CD4-positive, alpha-beta T cell (primary cell): ENCODE measurements at regions not wholly inside any gene's neighbourhood (a gene's known extent, or its start where the extent isn't known, plus 50 kb on each side); places are given as distances from the start of the nearest gene placed in this dataset.

Experiments
- ATAC-seq: fragments of 200-7000 bp; cut with Tn5 transposase; one replicate; pipeline ENCODE4 v1.10.0; 2022; ENCODE audit warnings: mild to moderate bottlenecking; ENCODE audit not compliant: poor library complexity
- CTCF ChIA-PET: fragments of 350-600 bp; sonication (Branson Sonifier 250); formaldehyde crosslinking; loops from one replicate; lab custom pipeline; 2021; ENCODE audit warnings: antibody characterized with exemption, inconsistent platforms; lab: Charles Lee
- POLR2A ChIA-PET: fragments of 350-600 bp; sonication (Branson Sonifier 250); formaldehyde crosslinking; loops from one replicate; lab custom pipeline; 2021; ENCODE audit warnings: antibody characterized with exemption, inconsistent platforms; lab: Charles Lee
- DNase-seq, 14 experiments: peaks; one replicate each; pipeline ENCODE4 v3.0.0-alpha.2; 2013 to 2020; ENCODE audit warnings: mixed read lengths in 2 of 14
- H3K27ac ChIP-seq, 2 donors: one replicate each; pipeline versions ENCODE4 v1.5.1 to v1.7.0; 2013; ENCODE audit warnings: low read length in 2 of 2, low read depth in 1 of 2, mild to moderate bottlenecking in 1 of 2
- H3K27me3 ChIP-seq, 2 experiments: 1 replicate in 1 of 2; 2 replicates in 1 of 2; pipeline versions ENCODE4 v1.6.1 to v1.7.0; 2013; ENCODE audit warnings: low read length in 2 of 2, control low read depth in 1 of 2, mild to moderate bottlenecking in 1 of 2, moderate library complexity in 1 of 2; ENCODE audit not compliant: insufficient read depth in 2 of 2, control insufficient read depth in 1 of 2
- H3K36me3 ChIP-seq: one replicate; pipeline ENCODE4 v1.6.1; 2013; ENCODE audit warnings: low read length, control low read depth; ENCODE audit not compliant: insufficient read depth
- H3K4me1 ChIP-seq: one replicate; pipeline ENCODE4 v1.6.1; 2013; ENCODE audit warnings: low read length, control low read depth; ENCODE audit not compliant: insufficient read depth
- H3K4me3 ChIP-seq: one replicate; pipeline ENCODE4 v1.5.1; 2013; ENCODE audit warnings: mild to moderate bottlenecking, low read length, moderate library complexity
- H3K9me3 ChIP-seq, 2 experiments: 1 replicate in 1 of 2; 2 replicates in 1 of 2; pipeline versions ENCODE4 v1.6.1 to v1.7.0; 2013; ENCODE audit warnings: low read length in 2 of 2, mild to moderate bottlenecking in 2 of 2, control low read depth in 1 of 2, moderate library complexity in 1 of 2; ENCODE audit not compliant: control insufficient read depth in 1 of 2, insufficient read depth in 1 of 2
- H3K27ac Mint-ChIP-seq: one replicate; pipeline ENCODE4 v1.8.0; 2020; ENCODE audit warnings: mixed read lengths
- H3K27me3 Mint-ChIP-seq: one replicate; pipeline ENCODE4 v1.8.0; 2021; ENCODE audit warnings: mixed read lengths
- H3K36me3 Mint-ChIP-seq: one replicate; pipeline ENCODE4 v1.8.0; 2021; ENCODE audit warnings: low read depth, mixed read lengths
- H3K4me1 Mint-ChIP-seq: one replicate; pipeline ENCODE4 v1.8.0; 2021; ENCODE audit warnings: low read depth, mixed read lengths
- H3K4me3 Mint-ChIP-seq: one replicate; pipeline ENCODE4 v1.8.0; 2020; ENCODE audit warnings: mild to moderate bottlenecking, mixed read lengths
- H3K9me3 Mint-ChIP-seq: one replicate; pipeline ENCODE4 v1.8.0; 2020; ENCODE audit warnings: mixed read lengths
- intact Hi-C, 2 experiments: fragments of 100-400 bp; cut with DNase I in 1 of 2; cut with micrococcal nuclease in 1 of 2; formaldehyde crosslinking; loops; one replicate each; pipeline versions ENCODE4 v1.15.1 to v1.9.0; 2023 to 2025; cut with DNase I, micrococcal nuclease
- TF ChIP-seq, protein P1 (sequence below): fragments of 200-600 bp; IDR thresholded peaks from one replicate; pipeline ENCODE4 v1.8.0; 2022; ENCODE audit warnings: antibody characterized with exemption, mild to moderate bottlenecking

DNA sequence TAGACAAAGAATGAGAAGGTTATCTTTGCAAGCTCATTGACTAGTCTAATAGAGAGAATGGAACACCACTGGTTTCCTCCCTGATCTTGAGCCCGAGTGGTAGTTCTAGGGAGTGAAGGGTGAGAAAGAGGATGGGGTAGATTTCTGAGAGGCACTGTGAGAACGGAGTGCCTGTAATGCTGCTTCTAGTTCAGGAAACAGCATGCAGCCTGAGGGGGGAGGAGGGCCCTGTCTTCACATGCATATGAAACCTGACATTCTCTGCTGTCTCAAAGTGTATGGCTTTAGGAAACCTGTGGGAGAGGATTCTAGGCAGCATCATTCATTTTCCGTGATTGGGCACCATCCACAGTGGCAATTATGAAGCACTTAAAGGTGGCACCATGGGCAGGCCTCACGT lies 259.4 kb upstream of the MAN1A1 start:
- Histone ChIP-seq H3K9me3 (no peaks in the 10 kb centered on the region), H3K27me3 (no peaks in the 10 kb centered on the region), H3K4me3 (no peak overlapping the region), H3K4me1 (no peaks in the 10 kb centered on the region), H3K36me3 (no peaks in the 10 kb centered on the region), H3K27ac (no peak overlapping the region)
- TF ChIP-seq, protein P1, sequence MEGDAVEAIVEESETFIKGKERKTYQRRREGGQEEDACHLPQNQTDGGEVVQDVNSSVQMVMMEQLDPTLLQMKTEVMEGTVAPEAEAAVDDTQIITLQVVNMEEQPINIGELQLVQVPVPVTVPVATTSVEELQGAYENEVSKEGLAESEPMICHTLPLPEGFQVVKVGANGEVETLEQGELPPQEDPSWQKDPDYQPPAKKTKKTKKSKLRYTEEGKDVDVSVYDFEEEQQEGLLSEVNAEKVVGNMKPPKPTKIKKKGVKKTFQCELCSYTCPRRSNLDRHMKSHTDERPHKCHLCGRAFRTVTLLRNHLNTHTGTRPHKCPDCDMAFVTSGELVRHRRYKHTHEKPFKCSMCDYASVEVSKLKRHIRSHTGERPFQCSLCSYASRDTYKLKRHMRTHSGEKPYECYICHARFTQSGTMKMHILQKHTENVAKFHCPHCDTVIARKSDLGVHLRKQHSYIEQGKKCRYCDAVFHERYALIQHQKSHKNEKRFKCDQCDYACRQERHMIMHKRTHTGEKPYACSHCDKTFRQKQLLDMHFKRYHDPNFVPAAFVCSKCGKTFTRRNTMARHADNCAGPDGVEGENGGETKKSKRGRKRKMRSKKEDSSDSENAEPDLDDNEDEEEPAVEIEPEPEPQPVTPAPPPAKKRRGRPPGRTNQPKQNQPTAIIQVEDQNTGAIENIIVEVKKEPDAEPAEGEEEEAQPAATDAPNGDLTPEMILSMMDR = no peak
- H3K36me3 Mint-ChIP-seq = no peaks in the 10 kb centered on the region
- no peaks in the 10 kb centered on the region for H3K9me3 Mint-ChIP-seq
- H3K27me3 Mint-ChIP-seq = no peaks in the 10 kb centered on the region
- DNase-seq = no peak
- POLR2A ChIA-PET = no interaction called here
- H3K27ac Mint-ChIP-seq = no peak overlapping the region
- H3K4me3 Mint-ChIP-seq = no peak overlapping the region
- intact Hi-C loops = no loop called here
- no peak for ATAC-seq
- H3K4me1 Mint-ChIP-seq = no peaks in the 10 kb centered on the region
- CTCF ChIA-PET = no interaction called here

- Mint-ChIP-seq H3K9me3 (no peaks in the 10 kb centered on the region), H3K36me3 (no peaks in the 10 kb centered on the region), H3K27ac (no peak overlapping the region), H3K4me1 (no peaks in the 10 kb centered on the region), H3K27me3 (no peaks in the 10 kb centered on the region), H3K4me3 (no peak overlapping the region)
- Histone ChIP-seq H3K27ac (no peak overlapping the region), H3K9me3 (no peaks in the 10 kb centered on the region), H3K4me1 (no peaks in the 10 kb centered on the region), H3K27me3 (no peaks in the 10 kb centered on the region), H3K36me3 (no peaks in the 10 kb centered on the region), H3K4me3 (no peak overlapping the region)
- intact Hi-C loops = no loop called here
- CTCF ChIA-PET = no interaction called here
- TF ChIP-seq, protein P1 = no peak
- no peak for ATAC-seq
- POLR2A ChIA-PET = no interaction called here
- DNase-seq = no peak
Observed at GRCh38 chr6:119604124-119604523, 254.6 kb upstream of the MAN1A1 start.

- DNase-seq = no peak
- Mint-ChIP-seq H3K4me3 (no peak overlapping the region), H3K36me3 (no peaks in the 10 kb centered on the region), H3K27me3 (no peaks in the 10 kb centered on the region), H3K9me3 (no peaks in the 10 kb centered on the region), H3K27ac (no peak overlapping the region), H3K4me1 (no peaks in the 10 kb centered on the region)
- H3K4me3 ChIP-seq = no peak overlapping the region
- intact Hi-C loops = no loop called here
- TF ChIP-seq, protein P1 = no peak
- H3K9me3 ChIP-seq = no peaks in the 10 kb centered on the region
- no peaks in the 10 kb centered on the region for H3K36me3 ChIP-seq
- H3K27ac ChIP-seq = no peak overlapping the region
- H3K27me3 ChIP-seq = no peaks in the 10 kb centered on the region
- no peaks in the 10 kb centered on the region for H3K4me1 ChIP-seq
- CTCF ChIA-PET = no interaction called here
- ATAC-seq = no peak
- POLR2A ChIA-PET = no interaction called here
Observed at GRCh38 chr6:119603501-119603900, 253.9 kb upstream of the MAN1A1 start.
